SK-N-SH (cell line): ENCODE measurements at regions not wholly inside any gene's neighbourhood (a gene's known extent, or its start where the extent isn't known, plus 50 kb on each side); places are given as distances from the start of the nearest gene placed in this dataset.

Experiments
- CHD2 ChIP-seq: fragments of 150-350 bp; IDR thresholded peaks from 2 replicates; pipeline ENCODE4 v1.6.1; 2018; ENCODE audit warnings: low read length; ENCODE audit not compliant: partially characterized antibody
- CTCF ChIP-seq: fragments of 200-600 bp; sonication (generic); IDR thresholded peaks from 2 replicates; pipeline ENCODE4 v1.6.1; 2017; ENCODE audit warnings: antibody characterized with exemption, mild to moderate bottlenecking, moderate library complexity
- EP300 ChIP-seq, 2 experiments: IDR thresholded peaks; 2 replicates each; pipeline versions ENCODE4 v1.4.0 to v1.6.1; 2012; ENCODE audit warnings: borderline replicate concordance in 1 of 2, low read depth in 1 of 2, low read length in 1 of 2
- EZH2phosphoT487 ChIP-seq: fragments of 200-600 bp; sonication (generic); IDR thresholded peaks from 2 replicates; pipeline ENCODE4 v1.6.1; 2017; ENCODE audit warnings: low read depth, mixed run types, mild to moderate bottlenecking, antibody characterized with exemption, moderate library complexity, borderline replicate concordance
- FOXJ3 ChIP-seq: sonication (generic); formaldehyde crosslinking; IDR thresholded peaks from 2 replicates; pipeline ENCODE4 v1.5.1; 2020; ENCODE audit warnings: mild to moderate bottlenecking, missing genetic modification reagents
- GATA2 ChIP-seq: sonication (generic); formaldehyde crosslinking; IDR thresholded peaks from 2 replicates; pipeline ENCODE4 v1.5.0; 2020; ENCODE audit warnings: mild to moderate bottlenecking, missing genetic modification reagents
- MAX ChIP-seq: IDR thresholded peaks from 2 replicates; pipeline ENCODE4 v1.4.0; 2012; ENCODE audit warnings: low read depth
- PBX3 ChIP-seq: IDR thresholded peaks from 2 replicates; pipeline ENCODE4; 2012
- SMC3 ChIP-seq: IDR thresholded peaks from 2 replicates; pipeline ENCODE4 v1.6.1; 2012; ENCODE audit warnings: low read depth, low read length, improper control_type of control experiment
- USF2 ChIP-seq: fragments of 150-350 bp; IDR thresholded peaks from 2 replicates; pipeline ENCODE4 v1.6.1; 2017; ENCODE audit warnings: antibody characterized with exemption, low read length, low read depth, borderline replicate concordance

- TF ChIP-seq USF2, result no peak
- TF ChIP-seq CTCF, result no peak
- TF ChIP-seq PBX3, result no peak
- TF ChIP-seq FOXJ3 (CRISPR knock-in tag), result no peak
- 0 out of 4 replicates have a peak, but pooled peaks of 1 of the 2 experiments have one; percentile 9 for TF ChIP-seq EP300 (IDR thresholded peaks at IDR 0.05; ENCODE audit: borderline replicate concordance in 1 of 2, low read depth in 1 of 2, low read length in 1 of 2)
- TF ChIP-seq EZH2phosphoT487, result no peak
- TF ChIP-seq CHD2, result no peak
- TF ChIP-seq GATA2 (CRISPR knock-in tag), result 0 out of 2 replicates have a peak, but pooled peaks have one; percentile 10
- no peak for TF ChIP-seq MAX
- TF ChIP-seq SMC3, result no peak
Measured at GRCh38 chr3:55339390-55339789, 147.7 kb downstream of the WNT5A start.
